Mucosa of descending colon (tissue), 3 donors: ENCODE measurements at regions not wholly inside any gene's neighbourhood (a gene's known extent, or its start where the extent isn't known, plus 50 kb on each side); places are given as distances from the start of the nearest gene placed in this dataset.

Experiments used
- ATAC-seq: fragments of 200-7000 bp; cut with Tn5 transposase; one replicate; pipeline ENCODE4 v1.9.1; 2020; ENCODE audit warnings: mild to moderate bottlenecking, moderate library complexity
- DNase-seq, 3 donors: peaks; one replicate each; pipeline ENCODE4 v3.0.0-alpha.2; 2020
- H3K36me3 ChIP-seq: fragments of 200-600 bp; one replicate; pipeline ENCODE4 v1.8.0; 2021; ENCODE audit warnings: low read depth, mild to moderate bottlenecking
- H3K4me1 ChIP-seq: fragments of 200-600 bp; one replicate; pipeline ENCODE4 v1.8.0; 2021; ENCODE audit warnings: low read depth, mild to moderate bottlenecking
- H3K4me3 ChIP-seq: fragments of 200-600 bp; one replicate; pipeline ENCODE4 v1.8.0; 2021; ENCODE audit warnings: mild to moderate bottlenecking
- H3K9me3 ChIP-seq: fragments of 200-600 bp; one replicate; pipeline ENCODE4 v1.8.0; 2021; ENCODE audit warnings: mild to moderate bottlenecking
- CTCF ChIP-seq: fragments of 200-600 bp; IDR thresholded peaks from one replicate; pipeline ENCODE4 v1.8.0; 2022; ENCODE audit warnings: antibody characterized with exemption, mild to moderate bottlenecking
- intact Hi-C, 2 donors: fragments of 100-400 bp; cut with DNase I in 1 of 2; cut with micrococcal nuclease in 1 of 2; formaldehyde crosslinking; loops; one replicate each; pipeline versions ENCODE4 v1.11.0 to v1.11.1; 2022; cut with DNase I, micrococcal nuclease
- donor health status: DM: no; HTN: no; CAD: no; lungs with moderate emphysema.
- donor health status: DM: no; HTN: no; CAD: no.
- donor health status: DM: no; HTN: yes; CAD: no.

- intact Hi-C loops, result no loop called here
- no peak overlapping the region for H3K4me3 ChIP-seq
- no peak for DNase-seq
Observed at GRCh38 chr2:105596411-105596921, 148.2 kb upstream of the NCK2 start.

DNA sequence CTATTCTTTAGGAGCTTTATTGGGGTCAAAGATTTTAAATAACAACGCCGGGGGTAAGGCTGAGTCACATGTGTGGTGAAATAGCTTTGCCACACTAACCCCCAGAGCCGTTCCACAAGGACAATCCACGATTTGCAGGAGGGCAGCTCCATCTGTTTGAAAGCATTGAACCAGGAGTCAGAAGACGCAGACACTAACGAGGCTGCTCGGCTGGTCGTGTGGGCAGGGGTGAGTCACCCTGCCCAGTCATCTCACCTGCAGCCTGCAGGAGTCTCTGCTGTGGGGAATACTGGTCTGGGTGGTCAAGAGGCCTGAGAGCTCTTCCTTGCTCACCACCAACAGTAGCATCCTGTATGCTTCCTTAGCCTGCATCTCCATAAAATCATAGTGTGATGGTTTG lies 149.2 kb upstream of the NCK2 start:
- Histone ChIP-seq H3K4me3 (no peak overlapping the region), H3K9me3 (no peaks in the 10 kb centered on the region), H3K36me3 (no peaks in the 10 kb centered on the region), H3K4me1 (no peaks in the 10 kb centered on the region)
- intact Hi-C loops, result no loop called here
- TF ChIP-seq CTCF, result no peak
- DNase-seq (no peak), ATAC-seq (peak; percentile 37)

More at GRCh38 chr2:105596411-105596921, 148.2 kb upstream of the NCK2 start:
- Histone ChIP-seq H3K36me3 (no peaks in the 10 kb centered on the region), H3K4me1 (no peaks in the 10 kb centered on the region), H3K9me3 (no peaks in the 10 kb centered on the region)
- TF ChIP-seq CTCF, result no peak
- ATAC-seq, result no peak

DNA sequence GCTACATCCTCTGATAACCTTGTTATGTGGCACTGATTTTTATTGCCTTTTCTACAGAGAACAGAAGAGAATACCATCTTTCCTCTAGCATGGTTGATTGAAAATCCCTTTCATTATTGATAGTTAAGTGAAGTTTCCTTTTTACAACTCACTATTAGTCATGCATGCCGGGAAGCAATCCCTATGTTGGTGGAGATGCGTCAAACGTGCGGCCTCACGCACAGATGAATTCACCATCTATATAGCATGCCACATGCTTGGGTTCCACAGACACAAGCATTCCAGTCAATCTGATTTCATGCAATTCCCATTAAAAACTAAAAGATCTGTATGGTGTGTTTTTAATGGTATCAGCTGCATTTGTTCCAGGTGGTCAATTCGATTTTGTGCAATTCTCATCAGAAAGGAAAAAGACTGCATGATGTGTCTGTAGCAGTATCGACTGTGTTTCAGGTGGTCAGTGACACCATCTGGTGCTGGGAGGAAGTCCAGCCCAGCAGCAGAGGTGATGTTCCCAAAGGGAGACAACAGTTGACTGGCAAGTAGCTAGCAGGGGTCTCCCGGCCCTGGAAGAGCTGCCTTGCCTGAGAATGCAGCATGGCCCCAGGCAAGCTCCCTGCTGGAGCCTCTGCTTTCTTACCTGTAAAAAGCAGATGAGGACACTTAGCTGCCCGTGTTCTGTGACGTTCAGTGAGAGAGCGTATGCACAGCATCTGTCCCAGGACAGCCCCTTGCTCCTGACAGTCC lies 151.3 kb upstream of the NCK2 start:
- ATAC-seq, result no peak
- intact Hi-C loops, result no loop called here

GRCh38 chr2:105592288-105592687 lies 152.4 kb upstream of the NCK2 start:
- DNase-seq (no peak), ATAC-seq (no peak)
- no peaks in the 10 kb centered on the region for H3K4me1 ChIP-seq
- H3K4me3 ChIP-seq, result no peak overlapping the region
- no peak for TF ChIP-seq CTCF
- intact Hi-C loops, result no loop called here
- H3K36me3 ChIP-seq, result no peaks in the 10 kb centered on the region
- H3K9me3 ChIP-seq, result no peaks in the 10 kb centered on the region

More for the DNA sequence above, 151.3 kb upstream of the NCK2 start:
- no peaks in the 10 kb centered on the region for H3K4me1 ChIP-seq
- H3K9me3 ChIP-seq, result no peaks in the 10 kb centered on the region
- no peaks in the 10 kb centered on the region for H3K36me3 ChIP-seq
- no peak overlapping the region for H3K4me3 ChIP-seq
- no peak for TF ChIP-seq CTCF
- no peak for DNase-seq

- no peak overlapping the region for H3K4me3 ChIP-seq
- TF ChIP-seq CTCF, result no peak
- no peaks in the 10 kb centered on the region for H3K36me3 ChIP-seq
- H3K9me3 ChIP-seq, result no peaks in the 10 kb centered on the region
- ATAC-seq (peak; percentile 58), DNase-seq (no peak)
- H3K4me1 ChIP-seq, result no peaks in the 10 kb centered on the region
- intact Hi-C loops, result no loop called here
Observed at GRCh38 chr2:105590780-105591660, 153.7 kb upstream of the NCK2 start.
